ENCODE measurements at regions not wholly inside any gene's neighbourhood (a gene's known extent, or its start where the extent isn't known, plus 50 kb on each side); places are given as distances from the start of the nearest gene placed in this dataset.
"Not testable (repeated sequence)": the region's sequence is repeated elsewhere in the genome, so short reads cannot be mapped to it uniquely, and the experiment has no call there.

DNA sequence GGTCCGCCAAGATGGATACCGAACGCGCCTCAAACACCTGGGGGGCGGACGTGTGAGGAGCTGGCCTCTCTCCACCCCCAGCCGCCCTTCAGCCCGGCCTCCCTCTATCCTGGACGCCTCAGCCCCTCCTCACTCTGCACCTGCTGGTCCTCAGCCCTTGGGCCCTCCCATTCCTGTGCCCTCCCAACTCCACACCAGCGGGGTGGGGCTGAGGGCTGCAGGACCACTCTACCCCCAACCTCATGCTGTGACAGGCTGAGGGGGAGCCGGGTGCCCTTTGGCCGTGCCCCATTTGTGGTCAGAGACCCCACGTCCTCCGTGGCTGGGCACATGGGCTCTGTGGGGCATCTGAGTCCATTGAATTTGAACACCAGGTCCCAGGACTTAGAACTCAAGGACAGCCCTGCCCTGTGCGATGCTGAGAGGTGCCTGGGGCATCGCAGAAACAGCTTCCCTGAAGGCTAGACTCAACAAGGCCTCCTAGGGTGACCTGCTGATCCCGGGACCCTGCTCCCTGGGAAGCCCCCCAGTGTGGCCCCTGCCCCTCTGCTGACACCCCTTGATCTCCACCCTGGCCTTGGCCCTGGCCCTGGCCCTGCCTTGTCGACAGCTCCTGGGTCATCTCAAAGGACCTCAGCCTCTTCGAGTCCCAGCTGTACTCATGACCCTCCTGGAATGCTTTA lies 82.0 kb upstream of the SFSWAP start:
- no peak for DNase-seq (ENCODE audit: low read depth in 2 of 2)

DNA sequence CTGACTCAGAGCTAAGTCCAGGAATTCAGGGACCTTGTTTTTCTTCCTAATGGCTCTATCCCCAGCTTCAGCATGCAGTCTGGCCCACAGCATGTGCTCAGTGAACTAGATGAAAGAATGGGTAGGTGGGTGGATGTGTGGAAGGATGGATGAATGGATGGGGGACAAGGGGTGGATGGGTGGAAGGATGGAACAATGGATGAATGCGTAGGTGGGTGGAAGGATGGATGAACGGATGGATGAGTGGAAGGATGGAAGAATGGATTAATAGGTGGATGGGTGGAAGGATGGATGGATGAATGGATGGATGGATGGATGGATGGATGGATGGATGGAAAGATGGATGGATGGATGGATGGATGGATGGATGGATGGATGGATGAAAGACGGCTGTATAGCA lies 79.7 kb upstream of the SFSWAP start:
- DNase-seq (ENCODE audit: low read depth in 2 of 2) = no peak

DNA sequence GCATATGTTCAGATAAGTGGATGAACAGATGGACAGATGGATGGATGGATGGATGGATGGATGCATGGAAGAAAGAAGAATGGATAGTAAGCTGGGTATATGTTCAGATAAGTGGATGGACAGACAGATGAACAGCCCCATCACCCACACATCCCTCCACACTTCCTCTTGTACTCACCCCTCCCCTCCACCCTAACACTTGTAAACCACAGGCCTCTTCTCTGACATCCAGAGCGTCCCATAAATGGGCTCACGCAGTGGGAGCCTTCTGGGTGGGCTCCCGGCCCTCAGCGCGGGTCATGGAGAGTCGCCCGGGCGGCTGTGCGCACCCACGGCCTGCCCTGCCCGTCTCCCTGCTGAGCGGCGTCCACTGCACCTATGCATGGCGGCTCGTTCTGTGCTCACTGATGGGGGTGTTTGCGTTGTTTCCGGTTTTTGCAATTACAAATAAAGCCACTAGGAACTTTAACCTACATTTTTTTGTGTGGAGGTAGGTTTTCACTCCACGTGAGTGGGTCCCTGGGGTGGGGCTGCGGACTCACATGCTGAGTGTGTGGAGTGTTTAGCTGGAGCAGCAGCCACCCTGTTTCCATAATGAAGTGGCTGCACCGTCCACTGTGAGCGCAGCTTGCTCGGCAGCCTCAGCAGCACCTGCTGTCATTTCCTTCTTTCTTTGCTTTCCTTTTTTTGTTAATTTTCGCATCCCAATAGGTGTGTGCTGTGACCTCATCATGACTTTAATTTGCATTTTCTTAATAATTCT lies 78.8 kb upstream of the SFSWAP start:
- DNase-seq (ENCODE audit: low read depth in 2 of 2) = not testable (repeated sequence)

DNA sequence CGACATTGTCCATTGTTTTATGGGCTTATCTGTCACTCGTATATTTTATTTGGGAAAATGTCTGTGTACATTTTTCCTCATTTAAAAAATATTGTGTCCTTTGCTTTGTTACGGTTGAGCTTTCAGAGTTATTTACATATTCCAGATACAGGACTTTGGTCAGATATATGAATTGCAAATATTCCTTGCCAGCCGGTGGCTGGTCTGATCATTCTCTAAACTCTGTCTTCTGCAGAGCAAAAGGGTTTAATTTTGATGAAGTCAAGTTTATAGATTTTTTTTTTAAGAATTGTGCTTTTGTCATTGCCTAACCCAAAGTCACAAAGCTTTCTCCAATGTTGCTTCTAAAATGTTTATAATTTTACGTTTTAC lies 78.3 kb upstream of the SFSWAP start:
- DNase-seq (ENCODE audit: low read depth in 2 of 2) = not testable (repeated sequence)

DNA sequence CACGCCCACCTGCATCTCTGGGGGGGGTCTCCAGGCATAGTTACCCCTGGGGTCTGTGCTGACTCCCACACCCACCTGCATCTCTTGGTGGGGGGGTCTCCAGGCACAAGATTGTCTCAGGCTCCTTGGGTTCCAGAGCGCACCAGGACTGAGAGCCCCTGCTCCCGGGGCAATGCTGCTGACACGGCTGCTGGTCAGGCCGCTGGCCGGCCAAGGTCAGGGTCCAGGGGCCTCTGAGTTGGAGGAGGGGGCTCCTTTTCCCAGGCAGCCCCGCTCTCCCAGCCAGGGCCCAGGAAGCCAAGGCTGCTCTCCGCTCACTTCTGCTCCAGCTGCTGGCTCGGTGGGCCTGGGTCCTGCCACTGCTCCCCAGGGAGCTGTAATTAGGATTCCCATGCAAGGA lies 77.3 kb upstream of the SFSWAP start:
- DNase-seq (ENCODE audit: low read depth in 2 of 2) = not testable (repeated sequence)

DNA sequence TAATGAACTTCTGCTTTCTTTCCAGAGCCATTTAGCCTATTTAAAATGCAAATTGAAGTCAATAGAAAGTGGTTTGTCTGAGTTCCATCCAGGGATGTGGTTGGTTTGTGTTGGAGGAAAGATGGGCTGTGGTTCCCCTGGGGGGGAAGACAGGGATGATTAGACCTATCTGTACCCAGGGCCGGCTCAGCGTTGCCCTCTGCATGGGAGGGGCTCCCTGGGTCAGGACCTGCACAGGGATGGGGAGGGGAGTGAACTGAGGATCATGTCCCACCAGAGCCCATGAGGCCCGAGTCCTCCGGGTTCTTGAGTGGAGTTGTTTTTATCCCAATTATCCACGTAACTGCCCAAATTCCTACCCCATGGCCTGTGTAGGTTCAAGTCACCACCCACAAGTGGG lies 76.9 kb upstream of the SFSWAP start:
- DNase-seq (ENCODE audit: low read depth in 2 of 2) = no peak

DNA sequence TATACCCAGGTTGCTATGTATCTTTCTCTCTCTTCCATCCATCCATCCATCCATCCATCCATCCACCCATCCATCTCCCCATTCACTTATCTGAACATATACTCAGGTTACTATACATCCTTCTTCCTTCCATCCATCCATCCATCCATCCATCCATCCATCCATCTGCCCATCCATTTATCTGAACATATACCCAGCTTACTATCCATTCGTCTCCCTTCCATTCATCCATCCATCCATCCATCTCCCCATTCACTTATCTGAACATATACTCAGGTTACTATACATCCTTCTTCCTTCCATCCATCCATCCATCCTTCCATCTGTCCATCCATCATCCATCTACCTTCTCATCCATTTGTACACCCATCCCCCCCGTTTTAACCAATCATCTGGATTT lies 75.9 kb upstream of the SFSWAP start:
- not testable (repeated sequence) for DNase-seq (ENCODE audit: low read depth in 2 of 2)

DNA sequence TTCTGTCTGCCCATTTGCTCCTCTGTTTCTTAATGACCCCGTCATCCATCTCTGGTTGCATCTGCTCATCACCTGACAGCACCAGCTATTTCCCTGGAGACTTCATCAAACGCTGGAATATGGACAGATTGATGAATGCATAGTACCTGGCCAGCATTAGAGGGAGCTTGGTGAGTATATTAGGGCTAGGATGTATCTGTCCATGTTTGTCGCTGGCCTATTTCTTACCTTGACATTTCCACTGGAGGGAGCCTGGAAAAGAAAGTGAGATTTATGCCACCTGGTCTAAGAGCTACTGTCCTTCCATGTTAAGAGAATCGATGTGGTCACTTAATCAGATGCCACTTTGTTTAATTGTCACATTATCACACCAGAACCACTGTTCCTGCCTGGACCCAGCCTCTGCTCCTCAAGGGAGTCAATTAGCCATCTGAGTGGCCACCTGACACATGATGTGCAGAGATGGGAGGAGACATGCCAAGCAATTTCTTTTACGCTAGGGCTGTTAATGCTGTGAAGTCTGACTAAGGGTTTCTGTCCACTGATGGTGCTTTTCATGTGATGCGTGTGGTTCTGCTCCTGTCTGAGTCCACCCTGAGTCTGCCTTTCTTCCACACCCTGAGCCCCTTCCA lies 75.3 kb upstream of the SFSWAP start:
- no peak for DNase-seq (ENCODE audit: low read depth in 2 of 2)

DNA sequence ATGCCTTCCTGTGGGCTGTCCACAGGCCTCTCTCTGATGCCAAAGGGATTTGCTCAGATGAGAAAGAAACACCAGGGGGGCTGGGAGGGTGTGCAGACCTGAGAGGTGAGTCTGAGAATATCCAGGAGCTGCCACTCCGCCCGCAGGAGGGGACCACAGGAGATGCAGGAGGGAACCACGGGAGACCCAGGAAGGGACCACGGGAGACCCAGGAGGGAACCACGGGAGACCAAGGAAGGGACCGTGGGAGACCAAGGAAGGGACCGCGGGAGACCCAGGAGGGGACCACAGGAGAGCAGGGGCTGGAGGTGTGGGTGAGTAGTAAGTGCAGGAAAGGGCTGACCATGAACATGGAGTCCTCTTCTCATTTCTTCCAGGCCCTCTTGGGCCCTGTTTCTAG lies 74.6 kb upstream of the SFSWAP start:
- DNase-seq (ENCODE audit: low read depth in 2 of 2) = no peak

DNA sequence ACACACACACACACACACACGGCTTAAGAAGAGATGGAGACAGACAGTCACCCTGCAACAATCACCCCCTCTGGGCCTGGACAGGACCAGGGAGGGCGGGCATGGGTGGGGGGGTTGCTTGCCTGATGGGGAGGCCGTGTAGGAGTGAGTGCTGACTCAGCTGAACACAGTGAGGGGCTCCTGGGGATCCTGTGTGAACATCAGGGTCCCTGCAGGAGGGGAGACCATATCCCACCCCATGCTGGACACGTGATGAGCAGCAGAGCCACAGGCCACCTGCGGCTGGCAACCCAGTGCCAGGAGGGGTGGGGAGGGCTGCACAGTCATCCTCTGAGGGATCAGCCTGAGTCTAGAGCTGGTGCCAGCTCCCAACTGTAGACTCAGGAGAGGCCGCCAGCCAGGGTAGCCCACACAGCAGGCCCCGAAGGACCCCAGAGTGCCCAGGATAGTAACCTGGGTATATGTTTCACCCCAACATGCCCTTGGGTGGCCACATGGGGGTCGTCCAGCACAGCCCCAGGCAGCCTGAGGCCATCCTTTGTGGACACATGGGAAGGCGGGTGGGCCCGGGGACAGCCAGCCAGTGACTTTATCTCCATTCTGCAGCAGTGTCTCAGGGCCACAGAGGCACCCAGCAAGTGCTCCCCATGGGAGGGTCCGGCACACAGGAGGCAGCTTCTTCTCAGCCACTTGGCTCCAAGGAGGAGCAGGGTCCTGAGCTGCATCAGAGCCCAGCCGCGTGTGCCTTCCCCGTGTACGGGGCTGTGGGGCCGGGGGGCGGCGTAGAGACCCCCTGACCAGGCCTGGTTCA lies 73.7 kb upstream of the SFSWAP start:
- DNase-seq (ENCODE audit: low read depth in 2 of 2) = no peak

DNA sequence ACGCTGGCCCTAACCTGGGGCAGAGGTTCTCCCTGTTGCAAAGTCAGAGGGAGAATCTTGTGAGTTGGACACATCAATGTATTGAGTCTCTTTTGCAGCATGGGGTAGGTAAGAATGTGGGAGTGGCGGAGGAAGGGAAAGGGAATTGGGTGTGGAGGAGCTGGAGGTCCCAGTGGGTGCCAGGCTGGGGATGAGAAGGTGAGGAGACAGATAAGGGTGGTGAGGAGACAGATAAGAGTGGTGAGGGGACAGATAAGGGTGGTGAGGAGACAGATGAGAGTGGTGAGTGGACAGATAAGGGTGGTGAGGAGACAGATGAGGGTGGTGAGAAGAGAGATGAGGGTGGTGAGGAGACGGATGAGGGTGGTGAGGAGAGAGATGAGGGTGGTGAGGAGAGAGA lies 72.9 kb upstream of the SFSWAP start:
- no peak for DNase-seq (ENCODE audit: low read depth in 2 of 2)

DNA sequence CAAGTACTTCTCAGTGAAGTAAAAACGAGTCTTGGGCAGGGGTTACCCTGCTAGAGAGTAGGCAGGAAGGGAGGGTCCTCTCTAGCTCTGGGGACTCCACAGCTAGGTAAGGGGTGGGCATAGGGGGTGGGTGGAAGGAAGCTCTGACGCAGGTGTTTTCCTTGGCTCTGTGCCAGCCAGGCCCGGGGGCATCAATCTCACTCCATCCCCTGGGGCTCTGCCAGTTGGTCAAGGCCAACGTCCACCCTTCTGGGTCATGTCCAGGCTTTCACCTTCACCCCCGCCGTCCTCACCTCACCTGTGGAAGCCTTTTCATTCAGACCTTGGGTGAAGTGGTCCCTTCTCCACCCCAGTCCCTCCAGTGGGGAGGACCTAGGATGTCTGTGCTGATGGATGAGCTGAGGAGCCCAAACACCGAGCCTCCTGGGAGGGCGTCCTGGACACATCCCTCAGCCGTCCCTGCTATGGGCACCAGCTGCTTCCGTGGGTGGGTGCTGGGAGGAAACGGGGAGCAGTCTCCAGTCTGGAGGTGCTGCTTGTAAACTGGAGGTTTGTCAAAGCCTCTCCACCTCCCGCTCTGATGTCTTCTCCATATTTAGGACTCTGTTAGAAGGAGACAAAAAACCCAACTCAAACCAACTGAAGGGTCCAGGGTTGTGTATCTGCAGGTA lies 71.5 kb upstream of the SFSWAP start:
- DNase-seq (ENCODE audit: low read depth in 2 of 2) = no peak

DNA sequence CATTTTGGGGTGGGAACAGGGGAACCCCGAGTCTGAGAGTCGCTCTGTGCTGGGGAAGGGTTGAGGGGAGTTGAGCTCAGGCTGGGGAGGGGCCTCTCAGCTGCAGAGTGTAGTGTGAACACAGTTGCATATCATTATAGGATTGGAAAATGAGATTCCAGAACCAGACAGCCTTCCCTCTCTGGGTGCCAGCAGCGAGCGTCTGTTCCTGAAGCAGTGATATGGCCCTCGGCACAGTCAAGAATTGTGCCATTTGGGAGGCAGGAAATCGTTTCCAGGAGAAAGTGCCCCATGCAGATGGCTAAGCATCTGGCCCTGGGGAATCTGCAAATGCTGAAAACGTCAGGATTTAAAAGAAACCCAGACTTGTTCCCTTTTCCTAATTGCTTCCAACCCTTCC lies 70.4 kb upstream of the SFSWAP start:
- DNase-seq (ENCODE audit: low read depth in 2 of 2) = no peak

DNA sequence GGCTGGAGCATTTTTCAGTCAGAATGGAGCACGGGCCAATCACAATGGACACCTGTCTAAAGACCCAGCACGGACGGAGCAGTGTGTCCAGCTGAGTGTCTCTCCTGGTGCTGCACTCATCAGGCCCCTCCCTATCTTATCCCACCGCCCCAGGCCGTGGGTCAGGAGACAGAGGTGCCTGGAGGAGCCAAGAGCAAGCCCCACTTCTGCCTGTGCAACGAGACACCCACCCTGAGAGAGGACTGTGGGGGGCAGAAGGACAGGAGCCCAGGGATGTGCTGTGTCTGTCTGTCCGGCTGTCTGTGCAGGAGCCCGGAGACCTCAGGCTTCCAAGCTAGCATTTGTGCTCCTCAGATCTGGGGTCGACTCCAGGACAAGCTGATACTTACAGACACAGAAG lies 69.6 kb upstream of the SFSWAP start:
- no peak for DNase-seq (ENCODE audit: low read depth in 2 of 2)

DNA sequence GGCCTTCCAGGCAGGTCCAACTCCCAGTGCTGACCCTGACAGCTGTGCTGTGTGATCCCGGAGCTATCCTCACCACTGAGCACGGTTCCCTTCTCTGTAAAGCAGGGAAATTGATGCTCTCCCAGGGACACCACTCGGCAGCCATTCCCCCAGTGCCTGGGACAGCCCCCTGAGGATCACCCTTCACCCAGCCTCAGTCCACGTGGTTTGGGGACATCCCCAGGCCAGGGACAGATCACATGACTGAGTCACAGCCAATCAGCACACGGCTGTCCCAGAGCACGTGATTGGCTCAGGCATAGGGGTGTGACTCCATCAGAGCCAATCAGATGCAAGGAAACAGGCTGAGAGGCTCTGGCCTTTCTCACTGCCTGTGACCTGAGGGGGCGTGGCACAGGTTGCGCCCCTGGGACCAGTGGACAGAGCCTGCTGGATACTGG lies 68.8 kb upstream of the SFSWAP start:
- no peak for DNase-seq (ENCODE audit: low read depth in 2 of 2)

DNA sequence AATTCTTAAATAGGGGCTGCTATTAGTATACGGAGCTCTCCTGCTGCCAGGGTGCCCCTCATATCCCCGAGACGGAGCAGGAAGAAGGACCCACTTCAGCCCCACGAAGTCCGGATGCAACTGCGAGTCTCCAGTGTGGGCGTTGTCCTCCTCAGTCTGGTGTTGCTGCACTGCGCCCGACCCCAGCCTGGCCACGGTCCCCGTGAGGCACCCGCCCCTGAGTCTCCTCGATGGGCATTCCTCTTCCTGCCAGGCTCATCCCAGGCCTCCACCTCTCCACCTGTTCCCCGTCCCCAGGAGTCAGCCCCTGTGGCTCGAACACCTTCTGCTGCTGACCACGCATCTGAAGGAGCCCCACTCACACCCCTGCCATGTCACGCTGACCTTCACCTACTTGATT lies 68.1 kb upstream of the SFSWAP start:
- no peak for DNase-seq (ENCODE audit: low read depth in 2 of 2)

DNA sequence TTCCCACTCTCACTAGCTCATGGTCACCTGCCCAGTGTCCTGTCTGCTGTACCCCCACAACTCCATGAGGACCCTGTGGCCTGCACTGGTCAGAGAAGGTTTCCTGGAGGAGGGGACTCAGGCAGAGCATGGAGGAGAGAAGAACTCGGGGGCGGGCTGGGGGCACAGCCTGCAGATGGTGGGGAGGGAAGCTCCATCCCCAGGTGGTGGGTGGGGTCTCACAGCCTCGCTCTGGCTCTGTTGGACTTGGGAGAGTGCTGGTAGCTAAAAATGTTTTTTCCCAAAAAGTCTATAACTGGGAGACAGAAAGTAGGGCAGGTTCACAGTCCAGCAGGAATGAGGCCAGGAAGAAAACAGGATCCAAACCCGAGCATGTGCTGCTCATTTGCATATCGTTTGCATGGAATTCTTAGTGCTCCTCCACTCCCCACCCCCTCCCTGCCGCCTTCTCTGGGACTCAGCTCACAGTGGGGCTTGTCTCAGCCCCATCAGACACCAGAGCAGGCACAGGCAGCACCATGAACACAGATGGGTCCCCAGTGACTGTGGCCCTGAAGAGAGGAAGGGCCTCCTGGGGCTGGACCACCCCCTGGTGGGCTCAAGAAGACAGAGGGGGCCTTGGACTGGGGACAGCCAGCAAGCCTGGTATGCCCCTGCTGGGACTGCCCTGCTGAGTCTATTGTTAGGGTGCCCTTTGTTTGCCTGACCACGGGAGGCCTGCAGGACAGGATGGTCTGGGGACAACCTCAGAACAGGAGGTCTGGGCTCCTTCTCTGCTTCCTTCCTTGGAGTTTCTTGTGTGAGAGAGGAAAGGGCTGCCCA lies 67.0 kb upstream of the SFSWAP start:
- no peak for DNase-seq (ENCODE audit: low read depth in 2 of 2)

DNA sequence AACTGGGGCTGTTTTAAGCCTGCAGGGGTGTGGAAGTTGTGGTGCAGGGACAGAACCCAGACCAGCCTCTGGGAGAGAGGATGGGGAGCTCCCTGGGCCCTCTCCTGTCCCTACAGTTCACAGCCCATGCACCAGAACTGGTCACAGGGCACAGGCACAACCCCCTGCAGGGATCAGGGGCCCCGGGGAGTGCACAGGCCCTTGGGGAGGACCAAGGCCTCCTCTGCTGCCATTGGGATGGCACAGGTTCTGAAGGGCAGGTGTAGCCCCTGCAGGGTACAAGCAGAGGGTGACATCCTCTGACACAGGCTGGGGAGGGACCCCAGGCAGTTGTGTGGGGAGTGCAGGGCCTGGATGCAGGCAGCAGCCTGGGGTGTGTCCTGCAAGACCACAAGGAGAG lies 66.4 kb upstream of the SFSWAP start:
- DNase-seq (ENCODE audit: low read depth in 2 of 2) = no peak

DNA sequence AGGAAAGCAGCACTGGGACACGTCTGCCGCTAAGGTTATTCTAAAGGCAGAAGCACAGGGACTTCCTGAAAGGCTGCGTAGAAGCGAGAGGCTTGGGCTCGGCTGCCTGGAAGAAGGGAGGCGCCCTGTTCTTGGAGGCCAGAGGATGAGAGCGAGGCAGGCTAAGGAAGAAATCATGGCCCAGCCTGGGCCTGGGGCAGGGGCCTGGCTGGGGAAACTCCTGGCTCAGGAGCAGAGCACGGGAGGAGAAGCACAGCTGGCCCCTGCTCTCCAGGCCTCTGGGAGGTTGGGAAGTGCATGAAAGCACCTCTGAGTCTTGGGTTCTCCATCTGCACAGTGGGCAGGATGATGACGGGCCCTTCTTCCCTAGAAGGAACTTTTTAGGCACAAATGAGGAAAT lies 66.0 kb upstream of the SFSWAP start:
- DNase-seq (ENCODE audit: low read depth in 2 of 2) = not testable (repeated sequence)

DNA sequence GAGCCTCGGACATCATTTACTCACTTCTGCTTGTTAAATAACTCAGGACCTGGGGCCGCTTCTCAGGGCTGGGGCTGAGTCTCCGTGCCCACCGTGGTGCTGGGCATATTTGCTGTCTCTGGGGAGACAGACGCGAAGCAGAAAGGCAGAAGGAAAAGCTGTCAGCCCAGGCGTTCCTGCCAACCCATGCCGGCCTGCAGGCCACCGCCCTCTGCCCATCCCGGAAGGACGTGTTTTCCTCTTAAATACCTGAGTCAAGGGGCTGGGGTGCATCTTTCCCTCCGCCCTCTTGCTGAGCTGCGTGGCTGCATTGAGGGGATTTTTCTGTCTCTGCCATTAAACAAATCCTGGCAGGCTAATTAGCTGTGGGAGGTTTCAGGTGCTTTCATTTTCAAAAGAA lies 65.3 kb upstream of the SFSWAP start:
- DNase-seq (ENCODE audit: low read depth in 2 of 2) = not testable (repeated sequence)

DNA sequence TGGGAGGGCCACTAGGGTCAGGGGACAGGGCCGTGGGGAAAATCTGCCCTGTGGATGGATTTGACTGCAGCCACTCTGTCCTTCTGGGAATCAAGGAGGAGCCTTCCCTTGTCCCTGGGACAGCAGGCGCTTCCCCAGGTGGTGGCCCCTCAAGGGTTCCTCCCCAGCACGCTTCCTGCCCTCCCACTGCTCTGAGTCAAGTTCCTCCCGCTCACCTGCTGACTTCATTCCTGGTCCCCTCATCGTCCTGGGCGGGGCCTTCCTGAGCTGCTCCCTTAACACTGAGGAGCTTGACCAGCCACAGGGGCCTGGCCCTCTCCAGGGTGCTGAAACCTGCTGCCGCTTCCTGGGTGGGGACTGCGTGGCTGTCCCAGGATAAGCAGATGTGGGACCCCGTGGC lies 64.4 kb upstream of the SFSWAP start:
- not testable (repeated sequence) for DNase-seq (ENCODE audit: low read depth in 2 of 2)
